ENCODE measurements at regions not wholly inside any gene's neighbourhood (a gene's known extent, or its start where the extent isn't known, plus 50 kb on each side); places are given as distances from the start of the nearest gene placed in this dataset.

DNA sequence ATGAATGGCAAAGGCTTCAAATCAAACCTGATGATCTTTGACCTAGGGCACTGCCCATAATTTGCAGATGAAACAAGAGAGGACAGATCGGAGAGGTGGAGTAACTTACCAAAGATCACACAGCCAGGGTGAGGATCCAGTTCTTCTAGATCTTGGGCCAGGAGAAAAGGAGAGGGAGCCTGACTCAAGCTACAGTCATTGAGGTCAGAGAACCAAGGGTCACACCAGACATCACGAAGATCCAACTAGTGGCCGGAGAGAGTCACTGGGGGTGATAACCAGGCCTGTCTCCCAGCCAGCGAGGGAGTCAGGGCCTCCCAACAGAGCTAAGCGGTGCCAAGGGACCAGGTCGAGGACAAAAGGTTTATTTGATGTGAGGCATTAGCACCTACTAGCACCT, 115.0 kb downstream of the RIPK4 start:
- no peak for DNase-seq

DNA sequence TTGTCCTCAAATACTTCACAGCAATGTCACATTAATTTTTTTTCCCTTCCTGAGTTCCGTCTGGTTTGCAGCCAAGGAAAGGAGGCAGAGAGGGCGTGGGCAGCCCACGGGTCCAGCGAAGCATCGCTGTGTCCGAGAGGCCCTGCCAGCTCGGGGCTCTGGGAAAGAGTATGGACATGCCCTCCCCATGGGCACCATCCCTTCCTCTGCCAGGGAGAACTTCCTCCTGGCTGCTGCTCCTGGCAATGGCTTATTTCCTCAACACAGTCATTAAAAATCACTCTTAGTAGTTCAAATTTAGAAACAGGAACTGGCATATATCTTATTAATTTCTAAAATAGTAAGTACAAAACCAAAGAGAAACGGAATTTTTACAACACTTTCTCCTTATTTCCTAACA, 115.4 kb downstream of the RIPK4 start:
- no peak for DNase-seq

DNA sequence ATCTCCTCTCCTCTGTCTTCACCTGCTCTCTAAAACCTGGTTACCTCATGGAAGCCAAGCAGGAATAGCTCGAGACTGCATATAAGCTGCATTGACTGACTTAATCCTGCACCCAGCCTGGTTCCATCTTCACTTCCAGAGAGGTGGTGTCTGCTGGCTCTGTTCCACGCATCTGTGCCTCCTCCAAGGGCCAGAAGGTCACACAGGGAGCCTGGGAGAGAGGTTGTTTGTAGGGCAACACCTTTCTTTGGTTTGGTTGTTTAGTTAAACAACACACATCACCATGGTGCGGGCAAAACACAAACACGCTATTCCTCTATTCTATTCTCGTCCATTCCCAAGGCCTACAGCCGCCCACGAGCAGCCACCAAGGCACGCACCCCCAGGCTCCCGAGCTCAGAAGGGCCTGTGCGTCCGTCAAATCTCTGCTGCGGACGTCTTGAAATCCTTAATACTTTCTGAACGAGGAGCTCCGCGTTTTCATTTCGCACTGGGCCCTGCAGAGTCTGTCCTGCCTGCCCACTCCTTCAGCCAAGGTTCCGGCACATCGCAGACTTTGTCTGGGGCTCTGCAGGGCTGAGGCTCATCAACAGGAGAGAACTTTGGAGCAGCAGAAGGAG, 116.2 kb downstream of the RIPK4 start:
- DNase-seq, result no peak

- no peak for DNase-seq
These were observed 118.2 kb downstream of the RIPK4 start for GRCh38 chr21:41648591-41649031.

- DNase-seq, result no peak
These were observed 118.9 kb downstream of the RIPK4 start for GRCh38 chr21:41647806-41648561.

GRCh38 chr21:41643246-41643966, 123.4 kb downstream of the RIPK4 start:
- DNase-seq, result no peak

- no peak for DNase-seq
These were observed 124.8 kb downstream of the RIPK4 start for GRCh38 chr21:41641821-41642701.

DNA sequence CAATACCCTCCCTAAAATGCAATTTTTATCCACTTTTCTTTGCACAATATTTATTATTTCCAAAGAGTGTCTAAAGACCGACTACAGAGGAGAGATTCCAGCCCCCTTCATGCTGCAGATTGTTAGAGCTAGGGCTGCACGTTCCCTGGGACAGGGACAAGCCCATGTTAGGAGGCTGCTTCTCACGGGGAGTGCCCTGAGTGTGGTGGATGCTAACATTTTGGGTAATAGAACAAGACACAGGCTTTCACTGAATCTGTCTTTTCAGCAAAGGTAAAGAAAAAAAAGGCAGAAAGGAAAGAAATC, 125.4 kb downstream of the RIPK4 start:
- no peak for DNase-seq

DNA sequence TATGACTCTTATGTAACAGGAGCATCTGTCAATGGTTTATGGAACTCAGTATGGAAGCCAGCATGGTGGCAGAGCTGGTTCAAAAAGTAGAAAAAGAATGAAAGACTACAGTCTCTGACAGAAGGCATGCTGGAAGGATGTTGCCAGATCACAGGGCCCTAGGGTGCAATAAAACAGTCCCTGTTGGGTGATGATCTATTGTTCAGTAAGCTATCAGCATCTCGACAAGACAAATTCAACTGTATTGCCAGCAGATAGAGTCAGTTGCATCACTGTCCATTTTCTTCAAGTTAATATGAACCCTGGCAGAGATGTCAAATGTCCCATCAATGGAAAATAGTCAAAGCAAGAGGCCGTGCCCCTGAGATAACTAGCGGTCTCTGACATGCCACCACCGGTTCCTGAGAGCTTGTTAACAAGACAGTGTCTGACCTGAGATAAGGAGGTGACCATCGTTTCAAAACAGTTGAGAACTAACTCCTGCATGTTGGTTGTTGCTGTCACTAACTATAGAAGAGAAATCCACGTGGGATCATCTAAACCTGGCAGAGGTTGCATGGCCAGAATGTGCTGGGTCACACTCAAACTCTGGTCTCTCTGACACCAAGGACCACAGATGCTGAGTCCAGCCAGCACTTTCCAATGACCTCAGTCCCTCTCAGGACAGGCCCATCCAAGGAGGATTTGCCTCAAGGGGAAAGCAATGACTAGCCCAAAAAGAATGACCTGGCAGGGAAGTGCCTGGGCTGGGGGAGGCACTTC, 125.9 kb downstream of the RIPK4 start:
- no peak for DNase-seq

GRCh38 chr21:41639766-41640165, 127.1 kb downstream of the RIPK4 start:
- DNase-seq, result no peak

DNA sequence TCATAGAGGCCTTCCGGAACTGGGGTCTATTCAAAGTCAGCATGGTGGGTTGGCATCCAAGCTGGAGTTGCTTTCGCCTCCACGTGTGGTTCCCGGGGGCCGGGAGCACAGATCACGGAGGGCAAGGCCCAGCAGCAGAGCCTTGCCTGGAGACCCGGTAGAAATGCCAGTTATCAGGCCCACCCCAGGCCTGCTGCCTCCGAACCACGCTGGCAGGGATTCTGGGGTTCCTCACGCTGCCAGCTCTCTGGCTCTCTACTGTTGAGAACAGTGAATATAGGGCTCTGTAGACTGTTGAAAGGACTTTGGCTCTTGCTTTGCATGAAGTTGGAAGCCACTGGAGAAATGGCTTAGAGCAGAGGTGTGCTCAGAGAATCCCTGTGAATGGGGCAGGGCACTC, 127.5 kb downstream of the RIPK4 start:
- DNase-seq, result no peak

GRCh38 chr21:41638201-41638790, 128.6 kb downstream of the RIPK4 start:
- no peak for DNase-seq

DNA sequence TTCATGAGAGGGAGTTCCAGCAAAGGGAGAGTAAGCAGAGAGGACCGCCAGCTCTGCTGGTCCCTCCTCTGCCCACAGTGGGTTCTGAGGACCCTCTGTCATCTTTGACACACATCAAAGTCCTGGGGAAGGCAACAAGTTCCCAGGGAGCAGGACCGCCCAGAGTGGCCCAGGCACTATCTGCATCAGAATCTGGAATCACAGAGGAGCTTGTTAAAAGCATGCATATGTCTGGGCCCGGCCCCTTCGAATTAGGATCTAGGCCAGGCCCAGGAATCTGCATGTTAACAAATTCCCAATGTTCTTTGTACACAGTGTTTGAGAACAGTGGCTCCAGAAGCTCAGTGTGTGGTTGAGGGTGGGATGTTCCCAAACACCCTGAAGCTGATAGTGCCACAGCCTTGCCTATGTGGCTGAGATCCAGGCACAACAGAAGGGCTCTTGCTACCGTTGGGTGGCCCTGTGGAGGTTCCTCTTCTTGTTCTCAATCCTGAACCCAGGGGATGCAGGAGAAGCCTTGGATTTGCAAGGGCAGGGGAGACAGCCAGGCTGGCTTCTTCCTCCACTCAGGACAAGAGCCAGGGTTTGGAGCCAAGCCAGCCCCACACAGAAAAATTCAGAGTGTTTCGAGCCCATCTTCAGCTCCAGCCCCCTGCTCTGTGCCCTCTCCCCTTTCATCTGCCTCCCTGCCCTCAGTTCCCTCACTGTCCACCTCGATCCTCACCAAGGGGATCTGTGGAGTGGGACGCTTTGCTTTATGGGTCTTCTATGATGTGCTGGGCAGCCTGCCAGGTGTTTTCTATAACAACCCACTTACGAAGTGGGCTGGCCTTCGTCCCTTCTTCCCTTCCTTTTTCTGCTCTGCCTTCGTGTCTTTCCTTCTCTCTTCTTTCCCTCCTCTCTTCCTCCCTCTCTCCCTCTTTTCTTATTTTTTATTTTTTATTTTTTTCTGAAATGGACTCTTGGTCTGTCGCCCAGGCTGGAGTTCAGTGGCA, 129.0 kb upstream of the TMPRSS2 start:
- DNase-seq, result no peak

DNA sequence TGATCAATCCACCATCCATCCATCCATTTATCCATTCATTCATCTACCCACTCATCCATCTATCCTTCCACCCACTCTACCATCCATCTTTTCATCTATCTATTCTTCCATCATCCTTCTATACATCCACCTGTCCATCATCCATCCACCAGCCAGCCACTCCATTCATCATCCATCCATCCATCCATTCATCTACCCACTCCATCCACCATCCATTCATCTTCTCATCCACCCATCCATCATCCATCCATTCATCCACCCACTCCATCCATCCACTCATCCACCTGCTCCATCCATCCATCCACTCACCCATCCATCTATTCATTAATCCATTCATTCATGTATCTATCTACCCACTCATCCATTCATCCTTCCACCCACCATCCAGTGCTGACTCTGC, 127.9 kb upstream of the TMPRSS2 start:
- no peak for DNase-seq

GRCh38 chr21:41634858-41635257, 126.9 kb upstream of the TMPRSS2 start:
- no peak for DNase-seq

- no peak for DNase-seq
These were observed 126.3 kb upstream of the TMPRSS2 start for GRCh38 chr21:41634211-41634694.

DNA sequence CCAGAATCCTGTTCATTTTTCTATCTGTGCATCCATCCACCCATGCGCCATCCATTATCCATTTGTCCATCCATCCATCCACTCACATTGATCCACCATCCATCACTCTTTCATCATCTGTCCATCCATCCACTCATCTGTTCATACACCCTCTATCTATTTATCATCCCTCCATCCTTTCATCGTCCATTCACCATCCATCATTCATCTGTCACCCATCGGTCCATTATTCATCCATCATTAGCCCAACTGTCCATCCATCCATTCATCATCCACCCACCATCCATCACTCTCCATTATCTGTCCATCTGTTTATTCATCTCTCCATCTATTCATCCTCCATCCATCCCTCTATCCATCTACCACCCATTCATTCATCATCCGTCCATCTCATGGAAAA, 125.7 kb upstream of the TMPRSS2 start:
- DNase-seq, result no peak

DNA sequence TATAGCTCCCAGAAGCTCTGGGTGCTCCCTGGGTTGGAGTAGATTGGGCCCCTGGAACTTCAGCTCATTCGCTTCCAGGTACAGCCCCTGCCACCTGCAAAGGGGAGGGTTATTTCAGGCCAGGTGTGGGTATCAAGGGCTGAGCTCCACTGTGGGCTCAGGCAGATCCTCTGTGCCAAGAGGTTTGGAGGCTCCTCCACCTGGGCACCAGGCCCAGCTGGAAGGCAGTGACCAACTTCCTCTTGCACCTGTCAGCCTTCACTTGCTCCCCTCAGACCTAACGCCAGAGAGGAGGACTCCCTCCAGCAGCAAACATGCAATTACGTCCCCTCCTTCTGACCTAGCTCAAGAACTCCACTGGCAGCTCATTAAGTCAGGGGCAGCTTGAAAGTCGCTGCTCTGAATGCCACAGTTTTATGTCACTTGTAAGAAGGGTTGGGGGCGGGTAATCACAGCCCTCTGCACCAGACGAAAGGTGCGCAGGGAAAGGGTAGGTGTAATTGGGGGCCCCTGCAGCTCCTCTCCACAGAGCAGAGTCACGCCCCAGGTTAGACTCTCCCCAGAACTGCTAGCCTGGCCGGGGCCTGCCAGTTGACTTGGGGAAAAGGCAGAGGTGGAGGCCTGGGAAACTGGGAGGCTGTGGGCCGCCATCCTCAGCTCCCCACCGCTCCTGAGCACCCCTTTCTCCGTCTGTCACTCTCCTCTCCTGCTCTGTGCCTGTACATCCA, 125.0 kb upstream of the TMPRSS2 start:
- no peak for DNase-seq
